Fibroblast of villous mesenchyme (primary cell): ENCODE measurements at regions not wholly inside any gene's neighbourhood (a gene's known extent, or its start where the extent isn't known, plus 50 kb on each side); places are given as distances from the start of the nearest gene placed in this dataset.

Experiments
- DNase-seq: peaks from one replicate; pipeline ENCODE4 v3.0.0-alpha.2; 2010; ENCODE audit warnings: low read depth
- H3K4me3 ChIP-seq: 2 replicates; pipeline ENCODE4 v1.5.1; 2011; ENCODE audit warnings: low read depth, mild to moderate bottlenecking, low read length
- TF ChIP-seq, protein P1 (sequence below): IDR thresholded peaks from 2 replicates; pipeline ENCODE4 v1.5.1; 2012; ENCODE audit warnings: low read depth, mild to moderate bottlenecking, low read length; ENCODE audit not compliant: insufficient read depth

DNA sequence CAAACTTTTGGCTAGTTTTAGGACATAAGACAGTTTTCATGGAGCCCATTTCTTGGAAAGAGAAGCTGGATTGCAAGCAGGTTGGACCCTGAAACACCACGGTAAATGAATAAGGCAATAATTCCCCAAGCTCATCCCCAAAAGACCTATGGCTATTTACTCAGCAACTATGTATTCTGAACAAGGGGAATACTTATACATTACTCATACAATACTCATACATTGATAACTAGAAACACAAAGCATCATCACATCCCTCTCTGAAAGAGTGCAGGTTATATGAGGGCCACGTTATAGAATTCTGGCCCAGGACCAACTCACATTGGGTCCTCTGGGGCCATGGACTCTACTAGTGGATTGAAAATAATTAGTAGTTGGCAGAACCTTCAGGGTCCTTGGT is 154.8 kb downstream of the TMX3 start:
- no peak for DNase-seq
- H3K4me3 ChIP-seq, result no peak overlapping the region
- TF ChIP-seq, protein P1, sequence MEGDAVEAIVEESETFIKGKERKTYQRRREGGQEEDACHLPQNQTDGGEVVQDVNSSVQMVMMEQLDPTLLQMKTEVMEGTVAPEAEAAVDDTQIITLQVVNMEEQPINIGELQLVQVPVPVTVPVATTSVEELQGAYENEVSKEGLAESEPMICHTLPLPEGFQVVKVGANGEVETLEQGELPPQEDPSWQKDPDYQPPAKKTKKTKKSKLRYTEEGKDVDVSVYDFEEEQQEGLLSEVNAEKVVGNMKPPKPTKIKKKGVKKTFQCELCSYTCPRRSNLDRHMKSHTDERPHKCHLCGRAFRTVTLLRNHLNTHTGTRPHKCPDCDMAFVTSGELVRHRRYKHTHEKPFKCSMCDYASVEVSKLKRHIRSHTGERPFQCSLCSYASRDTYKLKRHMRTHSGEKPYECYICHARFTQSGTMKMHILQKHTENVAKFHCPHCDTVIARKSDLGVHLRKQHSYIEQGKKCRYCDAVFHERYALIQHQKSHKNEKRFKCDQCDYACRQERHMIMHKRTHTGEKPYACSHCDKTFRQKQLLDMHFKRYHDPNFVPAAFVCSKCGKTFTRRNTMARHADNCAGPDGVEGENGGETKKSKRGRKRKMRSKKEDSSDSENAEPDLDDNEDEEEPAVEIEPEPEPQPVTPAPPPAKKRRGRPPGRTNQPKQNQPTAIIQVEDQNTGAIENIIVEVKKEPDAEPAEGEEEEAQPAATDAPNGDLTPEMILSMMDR, result no peak

DNA sequence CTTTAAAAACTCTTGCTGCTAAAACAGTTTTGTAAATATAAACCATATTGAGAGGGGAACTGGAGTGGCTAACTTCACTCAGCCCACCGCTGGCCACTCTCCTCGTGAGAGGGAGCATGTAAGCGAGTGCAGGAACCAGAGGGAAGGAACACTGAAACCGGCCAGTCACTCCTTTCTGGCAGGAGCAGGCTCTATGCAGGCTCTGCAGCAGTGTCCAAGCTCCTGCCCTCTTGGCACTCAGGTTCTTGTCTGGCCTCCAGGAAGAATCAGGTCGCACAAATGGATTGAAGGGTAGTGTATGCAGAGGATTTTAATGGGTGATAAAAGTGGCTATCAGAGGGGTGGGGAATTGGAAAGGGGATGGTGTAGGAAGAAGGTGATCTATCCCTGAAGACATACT is 157.7 kb downstream of the TMX3 start:
- DNase-seq, result no peak
- H3K4me3 ChIP-seq, result no peak overlapping the region
- TF ChIP-seq, protein P1, result no peak

DNA sequence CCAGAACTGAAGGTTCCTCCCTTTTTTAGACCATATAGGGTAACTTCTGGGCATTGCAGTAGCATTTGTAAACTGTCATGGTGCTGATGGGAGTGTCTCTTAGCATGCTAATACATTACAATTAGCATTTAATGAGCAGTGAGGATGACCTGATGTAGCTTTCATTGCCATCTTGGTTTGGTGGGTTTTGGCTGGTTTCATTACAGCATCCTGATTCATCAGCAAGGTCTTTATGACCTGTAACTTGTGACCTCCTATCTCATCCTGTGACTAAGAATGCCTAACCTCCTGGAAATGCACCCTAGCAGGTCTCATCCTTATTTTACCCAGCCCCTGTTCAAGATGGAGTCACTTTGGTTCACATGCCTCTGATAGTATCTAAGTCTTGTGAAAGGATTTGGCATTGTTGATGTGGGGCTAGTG is 159.0 kb downstream of the TMX3 start:
- no peak overlapping the region for H3K4me3 ChIP-seq
- TF ChIP-seq, protein P1, result no peak
- no peak for DNase-seq

DNA sequence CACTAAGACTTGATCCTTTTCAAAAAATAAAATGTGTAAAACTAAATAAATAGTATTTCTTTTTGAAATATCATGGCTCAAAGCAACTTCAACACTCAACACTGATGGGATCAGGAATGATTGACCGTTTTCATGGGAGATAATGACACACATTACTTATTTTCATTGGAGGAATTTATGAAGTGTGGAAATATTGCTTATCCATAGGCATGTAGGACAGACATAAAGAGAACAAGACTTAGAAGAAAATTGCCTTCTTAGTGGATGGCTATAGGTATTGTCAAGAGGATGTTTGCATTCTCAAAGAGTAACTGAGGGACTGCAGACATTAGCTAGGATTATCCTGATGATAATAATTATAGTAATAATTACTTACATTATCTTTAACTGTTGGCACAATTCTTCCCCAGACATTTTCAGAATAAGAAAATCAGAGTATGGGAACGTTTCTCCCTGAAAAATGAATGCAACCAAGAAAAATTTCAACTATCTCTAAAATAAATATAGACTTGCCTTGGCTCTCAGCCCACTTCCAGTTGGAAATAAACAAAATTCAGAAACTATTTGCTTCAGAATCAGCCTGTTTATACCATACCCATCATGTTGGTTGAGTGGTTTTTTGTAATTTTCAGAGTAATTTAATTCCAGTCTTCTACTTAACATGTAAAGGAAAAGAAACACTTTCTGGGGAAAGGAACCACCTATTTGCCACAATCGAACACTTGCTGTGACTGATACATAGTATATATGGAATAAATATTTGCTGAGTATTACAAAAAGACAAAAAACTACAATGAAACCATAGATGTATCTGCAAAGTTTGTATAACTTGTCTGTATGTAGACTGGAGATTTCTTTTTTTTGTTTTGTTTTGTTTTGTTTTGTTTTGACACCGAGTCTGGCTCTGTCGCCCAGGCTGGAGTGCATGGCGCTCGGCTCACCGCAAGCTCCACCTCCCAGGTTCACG is 165.7 kb downstream of the TMX3 start:
- TF ChIP-seq, protein P1, result no peak
- no peak overlapping the region for H3K4me3 ChIP-seq
- DNase-seq, result peak; percentile 74

DNA sequence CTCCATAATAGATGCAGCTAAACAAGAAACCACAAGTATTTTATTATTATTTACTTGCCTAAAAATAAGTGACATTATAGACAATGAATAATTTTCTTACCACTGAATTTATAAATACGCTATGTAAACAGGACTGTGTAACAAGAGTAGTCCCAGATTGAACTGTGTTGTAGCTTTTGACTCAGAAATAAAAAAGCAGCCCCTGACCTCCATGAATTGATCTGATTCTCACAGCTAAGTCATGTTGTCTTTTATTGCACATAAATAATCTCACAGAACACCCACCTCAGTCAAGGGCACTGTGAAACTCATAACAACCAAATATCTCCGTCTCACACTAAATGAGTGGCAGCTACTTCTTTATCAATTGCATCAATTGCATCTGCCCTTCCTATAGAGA is 171.6 kb downstream of the TMX3 start:
- TF ChIP-seq, protein P1, result no peak
- no peak for DNase-seq
- no peak overlapping the region for H3K4me3 ChIP-seq

DNA sequence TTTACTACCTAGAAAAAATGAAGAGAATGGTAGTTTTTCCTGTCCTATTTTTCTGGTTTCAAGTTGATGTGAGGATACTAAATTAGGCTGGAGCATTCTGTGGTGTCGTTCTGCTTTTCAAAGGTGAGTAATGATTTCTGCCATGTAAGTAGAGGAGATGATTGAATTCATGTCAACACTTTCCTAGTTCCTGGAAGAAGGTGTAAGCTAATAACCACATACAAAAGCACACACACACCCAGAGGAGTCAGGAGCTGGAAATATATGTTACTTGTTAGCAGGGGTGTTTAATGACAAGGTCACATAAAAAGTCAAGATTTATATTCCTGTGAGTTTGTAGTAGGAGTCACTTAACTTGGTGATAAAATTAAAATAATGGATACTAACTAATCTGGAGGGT is 172.1 kb downstream of the TMX3 start:
- no peak for DNase-seq
- no peak overlapping the region for H3K4me3 ChIP-seq
- TF ChIP-seq, protein P1, result no peak
